ENCODE measurements at regions not wholly inside any gene's neighbourhood (a gene's known extent, or its start where the extent isn't known, plus 50 kb on each side); places are given as distances from the start of the nearest gene placed in this dataset.

GRCh38 chr6:43879722-43880121 lies 109.7 kb downstream of the VEGFA start:
- Histone ChIP-seq H3K27me3 (ENCODE audit: insufficient read depth, low read length, poor library complexity, severe bottlenecking) (no peaks in the 10 kb centered on the region), H3K4me3 (ENCODE audit: low read length, poor library complexity, severe bottlenecking) (no peak overlapping the region), H3K36me3 (ENCODE audit: insufficient read depth, low read length) (no peaks in the 10 kb centered on the region), H2AFZ (ENCODE audit: low read length) (no peak overlapping the region), H3K9ac (ENCODE audit: low read depth, low read length, poor library complexity, severe bottlenecking) (no peak overlapping the region), H4K20me1 (ENCODE audit: insufficient read depth, low read length, poor library complexity, severe bottlenecking) (no peaks in the 10 kb centered on the region), H3K4me2 (ENCODE audit: low read depth, low read length, poor library complexity, severe bottlenecking) (no peak overlapping the region), H3F3A (ENCODE audit: low read depth) (no peaks in the 10 kb centered on the region), H3K4me1 (ENCODE audit: insufficient read depth, low read length, poor library complexity, severe bottlenecking) (no peaks in the 10 kb centered on the region), H3K79me2 (ENCODE audit: insufficient read depth, low read length) (no peaks in the 10 kb centered on the region), H3K9me2 (replicated peaks; ENCODE audit: low read depth, low read length) (no peaks in the 10 kb centered on the region), H3K9me3 (ENCODE audit: insufficient read depth, low read depth, low read length) (no peaks in the 10 kb centered on the region)
- TF ChIP-seq, protein P1, sequence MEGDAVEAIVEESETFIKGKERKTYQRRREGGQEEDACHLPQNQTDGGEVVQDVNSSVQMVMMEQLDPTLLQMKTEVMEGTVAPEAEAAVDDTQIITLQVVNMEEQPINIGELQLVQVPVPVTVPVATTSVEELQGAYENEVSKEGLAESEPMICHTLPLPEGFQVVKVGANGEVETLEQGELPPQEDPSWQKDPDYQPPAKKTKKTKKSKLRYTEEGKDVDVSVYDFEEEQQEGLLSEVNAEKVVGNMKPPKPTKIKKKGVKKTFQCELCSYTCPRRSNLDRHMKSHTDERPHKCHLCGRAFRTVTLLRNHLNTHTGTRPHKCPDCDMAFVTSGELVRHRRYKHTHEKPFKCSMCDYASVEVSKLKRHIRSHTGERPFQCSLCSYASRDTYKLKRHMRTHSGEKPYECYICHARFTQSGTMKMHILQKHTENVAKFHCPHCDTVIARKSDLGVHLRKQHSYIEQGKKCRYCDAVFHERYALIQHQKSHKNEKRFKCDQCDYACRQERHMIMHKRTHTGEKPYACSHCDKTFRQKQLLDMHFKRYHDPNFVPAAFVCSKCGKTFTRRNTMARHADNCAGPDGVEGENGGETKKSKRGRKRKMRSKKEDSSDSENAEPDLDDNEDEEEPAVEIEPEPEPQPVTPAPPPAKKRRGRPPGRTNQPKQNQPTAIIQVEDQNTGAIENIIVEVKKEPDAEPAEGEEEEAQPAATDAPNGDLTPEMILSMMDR (conservative IDR thresholded peaks at IDR 0.05; ENCODE audit: low read length): no peak
- TF ChIP-seq EZH2phosphoT487 (IDR thresholded peaks at IDR 0.05; ENCODE audit: borderline replicate concordance): no peak

DNA sequence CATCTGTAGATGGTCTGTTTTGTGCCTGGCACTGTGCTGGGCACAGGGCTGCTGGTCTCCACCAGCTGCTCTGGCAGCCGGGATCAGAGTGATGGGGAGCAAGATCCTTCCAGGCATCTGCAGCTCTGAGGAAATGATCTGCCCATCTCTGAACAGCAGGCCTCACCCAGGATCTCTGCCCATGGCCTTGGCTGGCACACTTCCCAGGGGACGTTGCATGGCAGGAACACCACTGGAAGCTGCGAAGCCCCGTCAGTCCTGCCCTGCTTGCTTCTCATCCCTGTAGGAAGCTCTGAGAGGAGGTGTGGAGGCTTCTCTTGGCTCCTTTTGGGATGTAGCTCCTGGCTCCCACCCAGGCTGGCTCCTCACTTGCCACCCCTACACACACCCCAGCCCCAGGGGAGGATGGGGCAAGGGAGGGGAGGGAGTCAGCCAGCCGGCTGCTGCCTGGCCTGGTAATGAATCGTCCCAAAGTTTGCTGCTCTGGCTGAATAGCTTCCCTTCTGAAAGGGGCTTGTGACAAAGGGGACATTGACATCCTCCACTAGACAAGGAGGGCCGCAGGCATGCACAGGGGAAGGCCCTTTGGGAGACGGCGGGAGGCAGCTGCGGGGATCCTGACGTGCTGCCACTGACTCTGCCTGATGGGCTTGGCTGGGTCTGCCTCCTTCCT lies 108.9 kb downstream of the VEGFA start:
- no peak overlapping the region for H3K4me2 ChIP-seq (ENCODE audit: low read depth, low read length, poor library complexity, severe bottlenecking)
- H4K20me1 ChIP-seq (ENCODE audit: insufficient read depth, low read length, poor library complexity, severe bottlenecking): no peaks in the 10 kb centered on the region
- H3K79me2 ChIP-seq (ENCODE audit: insufficient read depth, low read length): no peaks in the 10 kb centered on the region
- no peaks in the 10 kb centered on the region for H3K4me1 ChIP-seq (ENCODE audit: insufficient read depth, low read length, poor library complexity, severe bottlenecking)
- no peak overlapping the region for H3K4me3 ChIP-seq (ENCODE audit: low read length, poor library complexity, severe bottlenecking)
- H3F3A ChIP-seq (ENCODE audit: low read depth): no peaks in the 10 kb centered on the region
- no peaks in the 10 kb centered on the region for H3K9me2 ChIP-seq (replicated peaks; ENCODE audit: low read depth, low read length)
- TF ChIP-seq EZH2phosphoT487 (IDR thresholded peaks at IDR 0.05; ENCODE audit: borderline replicate concordance): no peak
- TF ChIP-seq, protein P1 (conservative IDR thresholded peaks at IDR 0.05; ENCODE audit: low read length): no peak
- no peak overlapping the region for H2AFZ ChIP-seq (ENCODE audit: low read length)
- no peak overlapping the region for H3K9ac ChIP-seq (ENCODE audit: low read depth, low read length, poor library complexity, severe bottlenecking)
- no peaks in the 10 kb centered on the region for H3K36me3 ChIP-seq (ENCODE audit: insufficient read depth, low read length)
- no peaks in the 10 kb centered on the region for H3K27me3 ChIP-seq (ENCODE audit: insufficient read depth, low read length, poor library complexity, severe bottlenecking)
- H3K9me3 ChIP-seq (ENCODE audit: insufficient read depth, low read depth, low read length): no peaks in the 10 kb centered on the region

DNA sequence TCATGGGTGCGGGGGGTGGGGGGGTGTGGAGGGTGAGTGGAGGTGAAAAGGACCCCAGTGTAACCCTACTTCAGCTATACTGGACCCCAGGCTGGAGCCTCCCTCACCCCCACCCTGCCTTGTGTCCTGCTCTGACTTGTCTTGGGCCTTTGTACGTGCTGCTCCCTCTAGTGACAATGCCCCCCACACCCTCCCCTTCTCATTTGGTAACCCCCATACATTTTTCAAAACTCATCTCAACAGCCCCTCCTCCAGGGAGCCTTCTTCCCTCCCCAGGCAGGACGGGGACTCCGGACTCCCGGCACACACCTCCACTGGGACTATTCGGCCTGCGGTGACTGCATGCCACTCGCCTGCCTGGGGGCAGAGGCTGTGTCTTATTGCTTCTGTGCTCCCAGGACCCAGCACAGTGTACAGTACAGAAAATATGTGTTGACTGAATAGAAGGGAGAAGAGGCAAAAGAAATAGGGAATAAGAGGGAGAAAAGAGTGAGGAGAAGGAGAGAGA lies 108.2 kb downstream of the VEGFA start:
- H3K4me1 ChIP-seq (ENCODE audit: insufficient read depth, low read length, poor library complexity, severe bottlenecking): no peaks in the 10 kb centered on the region
- H3K4me2 ChIP-seq (ENCODE audit: low read depth, low read length, poor library complexity, severe bottlenecking): no peak overlapping the region
- H3K4me3 ChIP-seq (ENCODE audit: low read length, poor library complexity, severe bottlenecking): no peak overlapping the region
- H3F3A ChIP-seq (ENCODE audit: low read depth): no peaks in the 10 kb centered on the region
- no peak overlapping the region for H2AFZ ChIP-seq (ENCODE audit: low read length)
- H3K36me3 ChIP-seq (ENCODE audit: insufficient read depth, low read length): no peaks in the 10 kb centered on the region
- TF ChIP-seq EZH2phosphoT487 (IDR thresholded peaks at IDR 0.05; ENCODE audit: borderline replicate concordance): no peak
- TF ChIP-seq, protein P1 (conservative IDR thresholded peaks at IDR 0.05; ENCODE audit: low read length): no peak
- no peaks in the 10 kb centered on the region for H3K79me2 ChIP-seq (ENCODE audit: insufficient read depth, low read length)
- no peaks in the 10 kb centered on the region for H3K27me3 ChIP-seq (ENCODE audit: insufficient read depth, low read length, poor library complexity, severe bottlenecking)
- no peaks in the 10 kb centered on the region for H3K9me3 ChIP-seq (ENCODE audit: insufficient read depth, low read depth, low read length)
- H3K9ac ChIP-seq (ENCODE audit: low read depth, low read length, poor library complexity, severe bottlenecking): no peak overlapping the region
- no peaks in the 10 kb centered on the region for H4K20me1 ChIP-seq (ENCODE audit: insufficient read depth, low read length, poor library complexity, severe bottlenecking)
- H3K9me2 ChIP-seq (replicated peaks; ENCODE audit: low read depth, low read length): no peaks in the 10 kb centered on the region
